GM19351 (cell line): ENCODE measurements at regions not wholly inside any gene's neighbourhood (a gene's known extent, or its start where the extent isn't known, plus 50 kb on each side); places are given as distances from the start of the nearest gene placed in this dataset.

Experiments used
- ATAC-seq: cut with Tn5 transposase; IDR thresholded peaks from one replicate; pipeline ENCODE4 v1.9.1; 2021; ENCODE audit warnings: mild to moderate bottlenecking, moderate library complexity; ENCODE audit not compliant: unreplicated experiment

- peak; percentile 75 for ATAC-seq
Measured at GRCh38 chr3:150074697-150075416, 104.2 kb upstream of the PFN2 start.

GRCh38 chr3:150074277-150074676 lies 103.6 kb upstream of the PFN2 start:
- peak; percentile 79 for ATAC-seq

- no peak for ATAC-seq
Measured at GRCh38 chr3:150073513-150073912, 102.8 kb upstream of the PFN2 start.

GRCh38 chr3:150073031-150073430 lies 102.3 kb upstream of the PFN2 start:
- no peak for ATAC-seq

GRCh38 chr3:150072576-150072975 lies 101.9 kb upstream of the PFN2 start:
- no peak for ATAC-seq

GRCh38 chr3:150070271-150070670 lies 99.6 kb upstream of the PFN2 start:
- ATAC-seq = no peak

- no peak for ATAC-seq
Measured at GRCh38 chr3:150069633-150070032, 98.9 kb upstream of the PFN2 start.

- ATAC-seq = no peak
Measured at GRCh38 chr3:150069154-150069527, 98.4 kb upstream of the PFN2 start.

GRCh38 chr3:150068440-150069153 lies 97.9 kb upstream of the PFN2 start:
- ATAC-seq = no peak

GRCh38 chr3:150067561-150067960 lies 96.9 kb upstream of the PFN2 start:
- no peak for ATAC-seq

- no peak for ATAC-seq
Measured at GRCh38 chr3:150064971-150065370, 94.3 kb upstream of the PFN2 start.

- ATAC-seq = no peak
Measured at GRCh38 chr3:150063237-150063636, 92.5 kb upstream of the PFN2 start.

- ATAC-seq = no peak
Measured at GRCh38 chr3:150062492-150062891, 91.8 kb upstream of the PFN2 start.

GRCh38 chr3:150061288-150062024 lies 90.8 kb upstream of the PFN2 start:
- no peak for ATAC-seq

GRCh38 chr3:150059729-150060128 lies 89.0 kb upstream of the PFN2 start:
- no peak for ATAC-seq

- no peak for ATAC-seq
Measured at GRCh38 chr3:150059241-150059640, 88.5 kb upstream of the PFN2 start.

GRCh38 chr3:150057227-150057626 lies 86.5 kb upstream of the PFN2 start:
- ATAC-seq = no peak

GRCh38 chr3:150055332-150055731 lies 84.6 kb upstream of the PFN2 start:
- ATAC-seq = no peak

- no peak for ATAC-seq
Measured at GRCh38 chr3:150054635-150055034, 83.9 kb upstream of the PFN2 start.

- ATAC-seq = no peak
Measured at GRCh38 chr3:150050510-150050909, 79.8 kb upstream of the PFN2 start.

GRCh38 chr3:150049317-150049716 lies 78.6 kb upstream of the PFN2 start:
- no peak for ATAC-seq

GRCh38 chr3:150041877-150042276 lies 71.2 kb upstream of the PFN2 start:
- ATAC-seq = no peak
